IPS-20b (cell line): ENCODE measurements at regions not wholly inside any gene's neighbourhood (a gene's known extent, or its start where the extent isn't known, plus 50 kb on each side); places are given as distances from the start of the nearest gene placed in this dataset.

Experiments
- H3K27ac ChIP-seq: one replicate; pipeline ENCODE4 v1.5.1; 2013; ENCODE audit warnings: low read length
- H3K27me3 ChIP-seq: 2 replicates; pipeline ENCODE4 v1.6.1; 2013; ENCODE audit warnings: mild to moderate bottlenecking, low read length, inconsistent platforms; ENCODE audit not compliant: insufficient read depth
- H3K36me3 ChIP-seq: 2 replicates; pipeline ENCODE4 v1.6.1; 2013; ENCODE audit warnings: low read depth, mild to moderate bottlenecking, inconsistent platforms, low read length, moderate library complexity; ENCODE audit not compliant: insufficient read depth
- H3K4me1 ChIP-seq: 2 replicates; pipeline ENCODE4 v1.6.1; 2013; ENCODE audit warnings: mild to moderate bottlenecking, control low read depth, inconsistent platforms, low read length, moderate library complexity; ENCODE audit not compliant: insufficient read depth
- H3K4me3 ChIP-seq: 2 replicates; pipeline ENCODE4 v1.5.1; 2013; ENCODE audit warnings: mild to moderate bottlenecking, low read length, inconsistent platforms
- H3K9ac ChIP-seq: 2 replicates; pipeline ENCODE4 v1.6.1; 2013; ENCODE audit warnings: low read depth, mild to moderate bottlenecking, inconsistent platforms, low read length, moderate library complexity
- H3K9me3 ChIP-seq: 2 replicates; pipeline ENCODE4 v1.6.1; 2013; ENCODE audit warnings: mild to moderate bottlenecking, low read depth, low read length, inconsistent platforms; ENCODE audit not compliant: insufficient read depth

DNA sequence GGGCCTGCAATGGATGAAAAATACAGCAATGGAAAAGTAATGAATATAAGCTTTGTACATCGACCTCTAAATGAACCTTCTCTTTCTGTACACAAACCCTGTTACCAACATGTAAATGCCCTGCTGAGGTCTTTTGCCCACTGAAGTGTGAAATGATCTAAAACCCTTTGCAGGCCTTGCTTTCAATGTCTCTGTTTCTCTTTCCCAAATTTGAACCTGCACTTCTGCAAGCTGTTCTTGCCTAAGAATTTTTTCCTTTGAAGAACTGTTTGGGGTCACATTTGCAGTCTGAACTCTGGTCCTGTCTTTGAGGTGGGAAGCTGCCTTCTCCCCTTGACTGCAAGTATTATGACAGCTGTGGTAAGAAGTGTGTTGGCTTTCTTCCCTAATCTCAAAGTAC is 1237.1 kb downstream of the FAM181B start:
- Histone ChIP-seq H3K9me3 (no peaks in the 10 kb centered on the region), H3K27me3 (0 out of 2 replicates have a peak, but pooled peaks cover 3% of the 10 kb centered on the region), H3K4me1 (peaks cover 12% of the 10 kb centered on the region; the same call in 1 of the 2 replicates), H3K9ac (no peak overlapping the region), H3K27ac (no peak overlapping the region), H3K36me3 (no peaks in the 10 kb centered on the region), H3K4me3 (no peak overlapping the region)

DNA sequence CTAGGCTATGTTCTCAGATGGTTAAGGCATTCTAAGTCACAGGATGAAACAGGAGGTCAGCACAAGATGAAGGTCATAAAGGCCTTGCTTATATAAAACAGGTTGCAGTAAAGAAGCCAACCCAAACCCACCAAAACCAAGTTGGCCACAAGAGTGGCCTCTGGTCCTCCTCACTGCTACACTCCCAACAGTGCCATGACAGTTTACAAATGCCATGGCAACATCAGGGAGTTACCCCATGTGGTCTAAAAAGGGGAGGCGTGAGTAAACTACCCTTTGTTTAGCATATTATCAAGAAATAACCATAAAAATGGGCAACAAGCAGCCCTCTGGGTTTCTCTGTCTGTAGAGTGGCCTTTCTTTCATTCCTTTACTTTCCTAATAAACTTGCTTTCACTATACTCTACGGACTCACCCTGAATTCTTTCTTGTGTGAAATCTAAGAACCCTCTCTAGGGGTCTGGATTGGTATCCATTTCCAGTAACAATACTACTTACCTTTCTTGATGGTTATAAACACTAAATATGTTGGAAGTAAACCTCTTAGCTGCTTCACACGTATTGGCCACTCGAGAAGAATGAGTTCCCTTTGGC is 1237.9 kb downstream of the FAM181B start:
- Histone ChIP-seq H3K9ac (no peak overlapping the region), H3K9me3 (no peaks in the 10 kb centered on the region), H3K27ac (no peak overlapping the region), H3K36me3 (no peaks in the 10 kb centered on the region), H3K27me3 (0 out of 2 replicates have a peak, but pooled peaks cover 3% of the 10 kb centered on the region), H3K4me3 (no peak overlapping the region), H3K4me1 (peaks cover 12% of the 10 kb centered on the region; the same call in 1 of the 2 replicates)

DNA sequence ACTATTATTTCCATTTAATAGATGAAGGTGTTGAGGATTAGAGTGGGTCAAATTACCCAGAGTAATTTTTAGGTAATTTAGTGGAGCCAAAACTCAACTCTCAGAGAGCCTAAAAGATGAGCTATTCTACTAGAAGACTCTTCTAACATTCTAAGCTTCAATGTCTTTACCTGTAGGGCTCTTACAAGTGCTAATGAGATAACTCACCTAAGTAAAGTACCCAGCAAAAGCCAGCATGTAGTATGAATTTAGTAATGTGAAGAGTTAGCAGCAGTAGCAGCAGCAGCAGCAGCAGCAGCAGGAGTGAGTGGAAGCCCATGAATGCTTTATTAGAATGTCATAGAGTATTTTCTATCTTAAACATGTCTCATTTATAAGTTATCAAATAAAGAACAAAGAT is 1239.2 kb downstream of the FAM181B start:
- H3K4me1 ChIP-seq = peaks cover 12% of the 10 kb centered on the region; the same call in 1 of the 2 replicates
- no peaks in the 10 kb centered on the region for H3K9me3 ChIP-seq
- H3K4me3 ChIP-seq = no peak overlapping the region
- 0 out of 2 replicates have a peak, but pooled peaks cover 3% of the 10 kb centered on the region for H3K27me3 ChIP-seq
- H3K27ac ChIP-seq = no peak overlapping the region
- H3K9ac ChIP-seq = no peak overlapping the region
- no peaks in the 10 kb centered on the region for H3K36me3 ChIP-seq

DNA sequence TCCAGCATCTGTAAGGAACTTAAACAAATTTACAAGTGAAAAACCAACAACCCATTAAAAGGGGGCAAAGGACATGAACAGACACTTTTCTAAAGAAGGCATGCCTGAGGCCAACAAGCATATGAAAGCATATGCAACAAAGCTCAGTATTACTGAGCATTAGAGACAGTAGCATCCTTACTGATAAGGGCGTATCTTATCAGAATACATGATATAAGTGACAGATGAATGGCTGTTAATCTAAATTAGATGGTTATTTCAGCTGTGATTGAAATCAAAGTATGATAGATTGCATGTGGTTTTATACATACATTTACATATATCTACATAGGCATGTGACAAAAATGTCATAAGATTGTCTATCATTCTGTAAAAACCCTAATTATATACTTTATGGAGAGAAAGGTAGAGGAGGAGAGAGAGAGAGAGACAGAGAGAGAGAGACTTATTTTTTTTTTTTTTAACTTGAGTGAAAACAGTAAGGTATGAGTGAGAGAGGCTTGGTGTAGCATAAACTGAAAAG is 1240.7 kb downstream of the FAM181B start:
- Histone ChIP-seq H3K36me3 (no peaks in the 10 kb centered on the region), H3K27me3 (0 out of 2 replicates have a peak, but pooled peaks cover 3% of the 10 kb centered on the region), H3K4me3 (no peak overlapping the region), H3K27ac (no peak overlapping the region), H3K9ac (no peak overlapping the region), H3K4me1 (peaks cover 12% of the 10 kb centered on the region; the same call in 1 of the 2 replicates), H3K9me3 (no peaks in the 10 kb centered on the region)

DNA sequence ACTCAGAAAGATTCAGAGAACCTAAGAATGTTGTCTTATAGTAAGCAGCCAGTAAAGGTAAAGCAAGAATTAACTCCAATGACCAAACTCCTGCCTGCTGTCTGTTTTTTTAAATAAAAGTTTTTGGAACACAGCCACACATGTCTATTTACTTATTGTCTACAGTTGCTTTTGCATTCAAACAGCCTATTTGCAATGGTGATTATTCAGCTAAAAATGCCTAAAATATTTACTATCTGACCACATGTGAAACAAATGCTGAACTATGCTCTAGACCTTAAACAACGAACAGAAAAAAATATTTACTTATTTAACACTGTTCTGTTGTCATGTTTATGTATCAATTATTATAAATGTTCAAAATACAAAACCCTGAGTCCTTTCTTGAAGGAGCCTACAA is 1246.6 kb downstream of the FAM181B start:
- H3K4me1 ChIP-seq = no peaks in the 10 kb centered on the region
- H3K9ac ChIP-seq = no peak overlapping the region
- no peaks in the 10 kb centered on the region for H3K9me3 ChIP-seq
- no peak overlapping the region for H3K27ac ChIP-seq
- H3K36me3 ChIP-seq = no peaks in the 10 kb centered on the region
- no peak overlapping the region for H3K4me3 ChIP-seq
- H3K27me3 ChIP-seq = no peaks in the 10 kb centered on the region

DNA sequence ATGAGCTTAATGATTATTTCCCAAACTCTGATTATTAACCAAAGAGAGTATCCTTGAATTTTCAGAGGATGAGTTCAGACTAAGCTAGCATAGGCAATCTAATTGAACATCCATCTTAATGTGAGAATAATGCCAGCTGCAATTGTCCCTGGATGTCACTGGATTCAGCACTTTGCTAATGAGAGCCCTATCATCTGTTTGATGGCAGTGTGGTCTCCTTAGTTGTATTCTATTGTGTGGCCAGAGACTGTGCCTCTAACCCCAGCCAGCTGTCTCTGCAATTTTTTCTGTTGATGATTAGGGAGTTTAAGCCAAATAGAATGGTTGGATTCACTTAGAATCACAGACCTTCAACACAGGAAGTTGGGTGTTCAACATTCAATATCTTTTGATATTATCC is 1249.5 kb downstream of the FAM181B start:
- Histone ChIP-seq H3K9me3 (no peaks in the 10 kb centered on the region), H3K9ac (no peak overlapping the region), H3K4me1 (no peaks in the 10 kb centered on the region), H3K4me3 (no peak overlapping the region), H3K36me3 (no peaks in the 10 kb centered on the region), H3K27ac (no peak overlapping the region), H3K27me3 (no peaks in the 10 kb centered on the region)

DNA sequence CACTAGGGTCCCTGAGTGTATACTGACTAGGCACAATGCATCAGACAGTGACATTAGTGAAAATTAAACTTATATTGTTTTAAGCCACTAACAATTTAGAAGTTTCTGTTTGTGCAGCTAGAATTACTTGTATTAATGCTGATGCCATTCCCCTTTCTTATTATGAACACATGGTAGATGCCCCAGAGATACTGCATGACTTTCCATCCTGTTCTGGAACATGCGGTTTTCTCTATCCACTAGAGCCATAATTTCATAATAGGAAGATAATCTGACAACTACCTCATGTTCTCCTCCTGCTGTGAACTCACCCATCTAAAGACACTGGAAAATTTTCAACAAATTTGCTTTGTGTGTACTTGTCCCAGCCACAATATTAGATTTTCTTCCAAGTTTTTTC is 1256.4 kb downstream of the FAM181B start:
- Histone ChIP-seq H3K4me1 (no peaks in the 10 kb centered on the region), H3K9ac (no peak overlapping the region), H3K27me3 (no peaks in the 10 kb centered on the region), H3K27ac (no peak overlapping the region), H3K9me3 (no peaks in the 10 kb centered on the region), H3K4me3 (no peak overlapping the region), H3K36me3 (no peaks in the 10 kb centered on the region)

DNA sequence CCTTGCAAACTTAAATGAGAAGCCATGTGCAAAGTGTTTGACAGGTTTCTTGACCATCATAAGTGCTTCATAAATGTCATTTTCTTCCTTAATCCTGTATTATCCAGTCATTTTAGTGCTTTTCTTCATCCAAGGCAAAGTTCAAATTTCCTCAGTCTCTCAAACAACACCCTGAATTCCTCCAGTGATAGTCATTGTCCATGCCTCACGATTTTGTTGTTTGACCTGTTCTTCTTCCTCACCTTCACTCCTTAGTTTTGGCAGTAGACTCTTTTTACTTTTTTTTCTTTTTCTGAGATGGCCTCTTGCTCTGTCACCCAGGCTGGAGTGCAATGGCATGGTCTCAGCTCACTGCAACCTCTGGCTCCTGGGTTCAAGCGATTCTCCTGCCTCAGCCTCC is 1257.3 kb downstream of the FAM181B start:
- H3K27me3 ChIP-seq = no peaks in the 10 kb centered on the region
- H3K9me3 ChIP-seq = no peaks in the 10 kb centered on the region
- H3K27ac ChIP-seq = no peak overlapping the region
- H3K4me3 ChIP-seq = no peak overlapping the region
- H3K4me1 ChIP-seq = no peaks in the 10 kb centered on the region
- no peaks in the 10 kb centered on the region for H3K36me3 ChIP-seq
- H3K9ac ChIP-seq = no peak overlapping the region

DNA sequence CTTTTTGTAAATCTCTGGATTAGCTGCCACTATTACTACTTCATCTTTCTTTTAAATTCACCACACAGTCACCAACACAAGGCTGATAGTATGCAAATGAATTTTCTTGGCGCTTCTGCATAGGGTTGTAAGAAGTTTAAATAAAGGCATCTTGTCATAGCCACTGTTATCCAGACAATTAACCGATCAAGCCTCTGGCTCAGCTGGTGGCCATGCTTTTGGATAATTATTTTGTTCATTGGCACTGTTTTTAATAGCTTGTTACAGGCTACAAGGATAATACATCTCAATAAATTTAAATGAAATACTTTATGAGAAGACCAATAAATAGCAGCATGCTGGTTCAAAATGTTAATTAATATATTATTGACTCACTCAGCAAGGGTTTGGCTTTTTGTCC is 1261.0 kb downstream of the FAM181B start:
- H3K4me1 ChIP-seq = no peaks in the 10 kb centered on the region
- H3K9ac ChIP-seq = no peak overlapping the region
- H3K27ac ChIP-seq = no peak overlapping the region
- no peaks in the 10 kb centered on the region for H3K36me3 ChIP-seq
- no peak overlapping the region for H3K4me3 ChIP-seq
- H3K9me3 ChIP-seq = no peaks in the 10 kb centered on the region
- H3K27me3 ChIP-seq = no peaks in the 10 kb centered on the region

DNA sequence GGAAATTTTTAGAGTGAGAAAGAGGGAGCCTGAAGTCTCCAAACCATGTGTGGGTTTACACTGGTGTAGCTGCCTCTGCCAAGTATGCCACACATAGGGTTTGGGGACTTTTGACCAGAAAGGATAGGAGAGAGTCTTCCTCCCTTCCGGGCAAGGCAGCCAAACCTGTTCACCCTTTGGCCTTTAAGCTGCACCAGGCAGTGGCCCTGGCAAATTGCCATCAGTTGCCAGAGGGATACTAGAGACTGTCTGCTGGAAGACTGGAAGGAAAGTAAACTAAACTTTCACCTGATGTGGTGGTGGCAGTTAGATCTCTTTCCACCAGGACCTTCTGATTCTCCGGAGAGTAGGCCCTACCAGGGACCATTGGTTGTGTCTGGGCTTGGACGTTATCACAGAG is 1263.2 kb downstream of the FAM181B start:
- no peak overlapping the region for H3K27ac ChIP-seq
- no peaks in the 10 kb centered on the region for H3K9me3 ChIP-seq
- H3K36me3 ChIP-seq = no peaks in the 10 kb centered on the region
- no peak overlapping the region for H3K4me3 ChIP-seq
- no peaks in the 10 kb centered on the region for H3K27me3 ChIP-seq
- H3K9ac ChIP-seq = no peak overlapping the region
- no peaks in the 10 kb centered on the region for H3K4me1 ChIP-seq

DNA sequence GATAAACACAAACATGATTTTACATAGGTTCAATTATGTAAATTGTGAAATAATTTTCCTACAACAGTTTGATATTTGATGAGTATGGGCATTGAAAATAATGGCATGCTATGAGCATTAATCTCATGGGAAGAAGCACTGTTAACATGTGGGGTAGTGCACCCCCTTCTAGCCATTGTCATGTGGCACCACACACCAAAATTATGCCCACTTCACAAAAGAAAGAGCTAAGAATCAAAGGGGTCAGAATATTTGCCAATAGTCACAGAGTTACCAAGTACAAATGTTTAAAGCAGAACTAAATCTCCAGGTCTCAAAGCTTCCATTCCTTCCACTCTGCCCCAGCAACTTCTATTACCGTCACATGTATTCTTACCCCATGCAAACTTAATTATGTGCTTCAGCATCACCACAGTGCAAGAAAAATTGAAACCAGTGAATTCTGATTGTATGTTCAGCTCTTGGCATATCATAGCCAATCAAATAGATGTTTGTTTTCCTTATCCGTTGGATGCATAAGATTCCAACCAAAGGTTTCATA is 1273.8 kb downstream of the FAM181B start:
- no peak overlapping the region for H3K27ac ChIP-seq

DNA sequence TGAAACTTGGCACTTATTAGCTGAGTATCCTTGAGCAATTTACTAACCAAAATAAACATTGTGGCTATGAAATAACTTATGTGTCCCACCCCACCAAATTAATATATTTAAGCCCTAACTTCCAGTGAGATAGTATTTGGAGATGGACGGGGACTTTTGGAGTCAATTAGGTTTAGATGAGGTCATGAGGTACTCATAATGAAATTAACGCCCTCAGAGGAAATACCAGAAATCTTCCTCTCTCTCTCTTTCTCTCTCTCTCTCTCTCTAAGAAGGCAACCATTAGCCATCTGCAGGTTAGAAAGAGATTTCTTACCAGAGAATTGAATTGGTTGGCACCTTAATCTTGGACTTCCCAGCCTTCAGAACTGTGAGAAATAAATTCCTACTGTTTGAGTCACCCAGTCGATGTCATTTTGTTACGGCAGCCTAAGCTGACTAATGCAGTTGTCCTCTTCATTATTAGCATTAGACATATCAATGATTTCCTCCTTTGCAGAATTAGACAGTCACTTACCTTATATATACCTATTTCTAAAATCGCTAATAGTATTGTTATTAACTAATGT is 1284.0 kb downstream of the FAM181B start:
- H3K4me1 ChIP-seq = no peaks in the 10 kb centered on the region
- H3K9ac ChIP-seq = no peak overlapping the region
- no peaks in the 10 kb centered on the region for H3K9me3 ChIP-seq
- no peaks in the 10 kb centered on the region for H3K36me3 ChIP-seq
- H3K4me3 ChIP-seq = no peak overlapping the region
- no peak overlapping the region for H3K27ac ChIP-seq
- no peaks in the 10 kb centered on the region for H3K27me3 ChIP-seq

More for the DNA sequence above, 1273.8 kb downstream of the FAM181B start:
- Histone ChIP-seq H3K4me1 (no peaks in the 10 kb centered on the region), H3K9me3 (no peaks in the 10 kb centered on the region), H3K27me3 (no peaks in the 10 kb centered on the region), H3K4me3 (no peak overlapping the region), H3K9ac (no peak overlapping the region), H3K36me3 (no peaks in the 10 kb centered on the region)
